Activated naive CD4-positive, alpha-beta T cell treated with Interleukin-2 at 50 U/mL for 16 hours (primary cell): ENCODE measurements at regions not wholly inside any gene's neighbourhood (a gene's known extent, or its start where the extent isn't known, plus 50 kb on each side); places are given as distances from the start of the nearest gene placed in this dataset.

Source experiments
- DNase-seq: peaks from one replicate; pipeline ENCODE4 v3.0.0-alpha.2; 2020

DNA sequence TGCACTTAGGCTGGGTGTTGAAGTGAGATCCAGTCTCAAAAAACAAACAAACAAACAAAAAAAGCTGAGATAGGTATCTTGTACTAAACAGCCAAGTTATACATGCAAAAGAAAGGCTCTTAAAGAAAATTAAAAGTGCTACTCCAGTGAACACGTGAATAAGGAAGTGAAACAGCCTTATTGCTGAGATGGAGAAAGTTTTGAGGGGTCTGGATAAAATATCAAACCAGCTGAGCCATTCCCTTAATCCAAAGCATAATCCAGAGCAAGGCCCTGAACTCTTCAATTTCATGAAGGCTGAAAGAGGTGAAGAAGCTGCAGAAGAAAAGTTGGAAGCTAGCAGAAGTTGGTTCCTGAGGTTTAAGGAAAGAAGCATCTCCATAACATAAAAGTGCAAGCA, 360.5 kb upstream of the DAB1 start:
- DNase-seq, result no peak

DNA sequence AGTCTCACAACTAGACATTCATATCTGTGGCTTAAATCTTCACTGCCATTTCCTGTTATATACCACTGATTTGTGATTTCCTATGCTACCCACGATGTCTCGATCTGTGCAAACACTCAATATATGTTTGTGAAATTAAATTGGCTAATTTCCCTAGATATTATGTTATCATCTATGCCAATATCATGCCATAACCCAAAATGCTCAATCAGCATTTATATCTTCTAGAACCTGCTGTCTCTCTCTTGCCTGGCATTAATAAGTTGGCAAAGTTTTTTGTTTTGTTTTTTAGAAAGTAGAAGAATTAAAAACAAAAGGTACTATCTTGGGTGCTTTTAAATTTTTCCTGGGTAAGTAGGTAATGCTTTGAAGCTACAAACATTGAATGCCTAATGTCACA, 358.5 kb upstream of the DAB1 start:
- DNase-seq, result no peak

GRCh38 chr1:57772580-57773195, 348.8 kb upstream of the DAB1 start:
- DNase-seq, result no peak

DNA sequence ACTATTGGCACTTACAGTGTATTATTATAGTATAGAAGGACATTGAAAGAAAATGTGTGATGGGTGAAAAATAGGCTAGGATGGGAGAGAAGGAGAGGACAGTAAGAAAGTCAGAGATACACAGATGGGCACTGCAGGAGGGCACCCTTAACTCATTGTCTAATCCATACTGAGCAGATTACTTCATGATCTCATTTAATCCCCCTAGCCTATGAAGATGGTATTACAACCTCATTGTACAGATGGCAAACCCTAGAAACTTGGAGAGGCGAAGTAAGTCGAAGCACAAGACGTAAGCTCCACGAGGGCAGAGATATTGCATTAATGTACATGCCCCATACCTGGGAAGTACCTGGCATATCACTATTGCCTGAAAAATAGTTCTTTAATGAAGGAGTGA, 346.9 kb upstream of the DAB1 start:
- DNase-seq, result no peak

DNA sequence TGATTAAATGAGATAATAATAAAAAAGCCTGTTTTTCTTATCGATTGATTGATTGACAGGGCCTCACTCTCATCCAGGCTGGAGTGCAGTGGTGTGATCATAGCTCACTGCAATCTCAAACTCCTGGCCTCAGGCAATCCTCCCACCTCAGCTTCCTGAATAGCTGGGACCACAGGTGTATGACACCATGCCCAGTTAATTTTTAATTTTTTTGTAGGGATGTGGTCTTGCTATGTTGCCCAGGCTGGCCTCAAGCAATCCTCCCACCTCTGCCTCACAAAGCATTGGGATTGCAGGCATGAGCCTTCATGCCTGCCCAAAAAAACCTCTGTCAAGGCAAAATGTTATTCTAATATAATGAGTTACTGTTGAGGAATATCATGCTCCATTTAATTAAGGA, 346.4 kb upstream of the DAB1 start:
- DNase-seq, result no peak

DNA sequence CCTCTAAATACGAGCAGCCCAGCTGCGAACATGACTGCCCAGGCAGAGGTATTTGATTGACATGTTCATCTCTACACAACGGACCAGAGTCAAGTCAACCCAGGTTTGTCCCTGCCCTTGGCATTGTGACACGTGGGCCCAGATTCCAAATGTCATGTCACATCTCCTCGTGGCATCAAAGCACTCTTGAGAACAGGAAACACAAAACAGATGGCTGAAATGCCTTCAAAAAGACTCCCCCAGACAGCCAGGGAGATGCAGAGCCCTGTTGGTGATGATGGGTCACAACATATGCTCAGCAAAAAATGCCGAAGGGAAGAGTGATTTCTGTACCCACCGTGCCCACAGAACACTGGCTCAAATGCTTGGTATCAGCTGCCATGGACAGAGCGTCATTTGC, 337.8 kb upstream of the DAB1 start:
- DNase-seq, result no peak

DNA sequence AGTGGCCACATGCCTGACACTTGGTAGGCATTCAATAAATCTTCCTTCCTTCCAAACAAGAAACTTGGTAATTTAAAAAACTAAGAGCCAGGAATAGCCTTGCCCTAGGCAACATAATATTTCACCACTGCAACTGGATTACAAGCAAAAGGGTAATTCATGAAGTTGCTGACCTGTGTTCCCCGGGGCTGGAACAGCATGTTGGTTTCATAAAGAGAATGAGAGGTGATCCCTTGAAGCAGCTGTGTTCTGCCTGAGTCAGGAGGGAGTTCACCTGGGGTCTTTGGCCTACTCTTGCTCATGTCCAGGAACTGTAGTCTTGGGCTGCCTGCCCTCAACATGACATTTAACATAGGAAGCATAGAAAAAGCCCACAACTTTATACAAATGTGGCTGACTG, 329.0 kb upstream of the DAB1 start:
- no peak for DNase-seq

DNA sequence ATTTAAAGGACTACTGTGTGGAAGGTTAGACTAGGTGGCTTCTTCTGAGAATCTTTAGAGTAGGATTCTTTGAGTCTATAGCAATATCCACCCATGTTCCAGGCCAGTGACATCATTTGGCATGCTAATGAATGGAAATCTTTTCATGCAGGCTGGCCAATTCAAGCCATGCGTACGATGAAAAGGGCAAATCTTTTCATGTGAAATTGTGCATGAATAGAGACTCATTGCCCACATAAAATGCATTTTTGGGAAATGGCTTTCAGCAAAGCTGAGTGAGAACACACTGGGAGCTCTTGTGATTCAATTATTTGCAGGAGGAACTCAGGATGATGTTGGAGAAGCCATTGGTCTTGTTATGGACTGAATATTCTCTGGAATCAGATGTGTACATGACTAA, 324.9 kb upstream of the DAB1 start:
- no peak for DNase-seq

GRCh38 chr1:57747818-57748217, 324.0 kb upstream of the DAB1 start:
- no peak for DNase-seq

DNA sequence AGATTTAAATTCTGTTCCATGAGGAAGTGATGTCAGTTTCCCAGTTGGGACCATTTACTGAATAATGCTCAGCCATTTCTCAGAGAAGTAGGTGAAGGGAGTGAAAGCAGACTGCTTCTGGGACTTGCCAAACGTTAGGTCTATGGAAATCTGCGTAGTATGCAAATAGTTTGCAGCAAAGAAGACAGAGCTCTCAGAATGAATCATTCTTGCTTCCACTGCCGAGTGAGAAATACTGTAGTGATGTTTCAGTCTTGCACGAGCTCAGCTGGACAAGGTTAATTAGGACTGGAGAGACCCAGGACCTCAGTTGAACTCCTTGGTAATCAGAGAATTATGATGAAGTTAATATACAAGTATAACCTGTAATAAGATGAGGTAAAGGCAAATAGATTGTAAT, 317.7 kb upstream of the DAB1 start:
- DNase-seq, result no peak

DNA sequence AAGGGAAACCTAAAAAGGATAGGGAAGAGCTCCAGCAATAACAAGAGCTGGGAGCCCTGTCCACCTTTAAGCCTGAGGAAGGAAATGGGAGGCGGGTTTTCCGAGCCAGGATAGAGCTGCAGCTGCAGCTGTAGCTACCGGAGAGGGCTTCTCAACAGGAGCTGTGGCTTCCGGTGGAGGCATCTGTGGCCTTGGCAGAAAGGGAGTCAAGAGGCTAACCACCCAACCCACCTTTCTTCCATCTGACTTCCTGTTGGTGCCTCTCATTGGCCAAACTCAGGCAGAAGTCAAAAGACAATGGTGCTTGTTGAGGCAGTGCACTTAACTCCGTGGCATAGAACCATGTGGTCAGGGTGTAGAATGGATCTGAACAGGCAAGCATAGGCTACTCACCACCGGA, 313.1 kb upstream of the DAB1 start:
- no peak for DNase-seq

- no peak for DNase-seq
These were observed 305.3 kb upstream of the DAB1 start for GRCh38 chr1:57729181-57729580.

DNA sequence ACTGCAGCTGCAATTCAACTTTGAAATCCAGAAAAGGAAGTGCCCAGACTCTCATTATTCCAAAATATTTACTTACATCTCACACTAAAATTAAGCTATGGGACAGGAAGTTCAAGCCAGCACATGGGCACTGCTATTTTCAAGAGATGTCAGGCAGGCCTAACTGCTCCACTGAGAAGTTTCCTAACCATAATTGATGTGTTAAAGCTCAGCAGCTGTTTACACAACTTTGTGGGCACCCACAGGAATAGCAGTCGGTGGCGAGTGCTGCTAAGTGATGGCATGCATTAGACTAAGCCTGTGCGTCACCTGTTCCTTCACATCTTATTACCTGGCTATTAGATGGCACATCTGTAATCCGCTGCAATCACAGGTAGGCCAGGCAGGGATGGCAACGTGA, 303.3 kb upstream of the DAB1 start:
- no peak for DNase-seq

DNA sequence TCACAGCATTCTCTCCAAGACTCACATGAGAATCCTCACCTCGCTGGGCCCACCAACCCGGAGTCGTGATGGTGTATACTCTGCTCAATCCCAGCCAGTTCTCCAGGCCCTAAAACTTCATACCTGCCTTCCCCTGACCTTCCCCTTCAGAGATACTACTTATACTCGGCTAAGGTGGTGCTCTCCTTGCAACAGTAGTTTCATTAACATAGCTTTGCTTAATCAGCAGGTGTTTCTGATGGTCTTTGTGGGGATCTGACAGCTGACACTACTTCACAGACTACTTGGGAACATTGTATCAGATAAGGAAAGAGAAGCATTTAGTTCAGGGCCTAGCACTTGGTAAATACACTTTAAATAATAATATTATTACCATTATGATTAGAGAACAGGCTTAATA, 301.5 kb upstream of the DAB1 start:
- DNase-seq, result no peak

GRCh38 chr1:57724535-57724934, 300.7 kb upstream of the DAB1 start:
- no peak for DNase-seq

DNA sequence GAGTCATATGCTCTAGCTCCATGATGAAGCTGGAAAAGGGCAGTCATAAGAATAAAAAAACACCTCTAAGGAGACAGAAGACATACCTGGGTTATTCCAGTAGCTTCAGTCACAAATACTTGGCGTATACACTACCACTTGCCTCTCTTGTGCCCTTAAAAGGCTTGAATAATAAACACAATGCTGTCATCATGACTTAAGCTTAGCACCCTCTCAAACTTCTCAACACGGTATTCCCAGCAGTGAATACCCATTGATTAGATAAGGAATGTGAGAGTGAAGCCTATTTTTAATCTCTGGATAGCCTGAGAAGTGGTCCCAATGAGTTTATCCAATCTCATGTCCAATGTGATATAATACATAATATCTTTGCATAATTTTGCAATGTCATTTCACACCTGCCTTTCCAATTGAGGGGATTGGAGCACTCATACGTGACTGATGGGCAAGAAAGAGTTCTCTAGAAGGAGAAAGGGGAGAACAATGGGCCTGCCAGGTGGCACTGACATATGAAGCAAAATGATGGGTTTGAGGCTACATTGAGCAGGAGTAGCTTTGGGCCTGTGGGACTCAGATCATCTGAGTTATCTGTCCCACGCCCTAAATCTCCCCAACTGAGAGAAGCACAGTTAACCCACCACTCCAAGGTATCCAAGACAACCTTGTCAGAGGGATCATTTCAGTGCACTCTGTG, 298.6 kb upstream of the DAB1 start:
- DNase-seq, result no peak

- no peak for DNase-seq
These were observed 297.1 kb upstream of the DAB1 start for GRCh38 chr1:57721001-57721400.

- DNase-seq, result no peak
These were observed 295.4 kb upstream of the DAB1 start for GRCh38 chr1:57719274-57719673.

DNA sequence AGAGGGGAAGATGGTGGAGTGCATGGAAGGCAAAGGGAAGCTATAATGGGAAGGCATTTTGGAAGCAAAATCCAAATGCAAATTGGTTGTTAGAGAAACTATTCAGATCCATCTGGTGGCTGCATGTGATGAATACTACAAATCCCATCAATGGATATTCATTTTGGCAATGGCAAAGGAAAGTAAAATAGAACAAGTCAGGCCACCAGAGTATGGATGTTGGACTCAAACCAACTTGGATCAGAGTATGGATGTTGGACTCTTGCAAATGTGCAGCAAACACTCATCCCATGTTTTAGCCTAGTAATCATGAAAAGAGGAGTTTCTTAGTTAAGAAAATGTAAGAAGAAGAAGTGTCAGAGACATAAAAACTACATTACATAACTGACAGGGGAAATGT, 289.6 kb upstream of the DAB1 start:
- no peak for DNase-seq

GRCh38 chr1:57712846-57713245, 289.0 kb upstream of the DAB1 start:
- DNase-seq, result no peak

DNA sequence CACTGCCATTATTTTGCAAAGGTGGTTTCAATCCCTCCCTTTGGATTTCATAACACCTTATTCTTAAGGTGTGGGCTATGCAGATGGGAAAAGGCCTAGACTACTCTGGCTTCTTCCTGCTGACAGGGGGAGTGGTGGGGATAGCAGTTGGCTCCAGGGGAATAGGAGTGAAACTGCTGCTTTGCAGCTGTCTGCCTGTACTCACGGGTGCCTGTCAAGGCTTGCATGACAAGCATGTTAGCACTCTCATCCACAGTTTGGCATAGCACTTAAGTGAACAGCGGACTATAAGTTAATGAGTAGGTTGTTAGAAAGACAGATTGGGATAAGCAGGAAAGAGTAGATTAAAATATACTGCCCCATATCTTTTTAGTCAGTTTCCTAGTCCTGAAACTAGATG, 287.5 kb upstream of the DAB1 start:
- DNase-seq, result no peak

DNA sequence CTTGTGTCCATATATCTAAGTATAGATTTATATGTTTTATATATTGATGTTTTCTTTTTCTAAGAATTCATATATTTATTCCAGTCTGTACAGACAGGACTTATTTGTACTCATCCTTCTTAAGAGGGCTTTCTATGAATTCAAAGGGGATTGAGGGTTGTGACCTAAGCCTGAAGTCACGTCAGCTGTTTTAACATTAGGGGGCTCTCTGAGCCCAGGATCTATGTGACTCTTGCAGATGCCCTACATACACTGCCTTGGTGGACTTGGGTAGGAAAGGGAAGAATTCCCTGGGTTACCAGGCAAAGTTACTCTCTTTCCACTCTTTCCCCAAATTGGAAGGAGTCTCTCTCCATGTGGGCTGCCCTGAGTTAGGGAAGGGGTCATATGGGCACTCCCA, 283.8 kb upstream of the DAB1 start:
- no peak for DNase-seq

- no peak for DNase-seq
These were observed 281.0 kb upstream of the DAB1 start for GRCh38 chr1:57704811-57705210.

DNA sequence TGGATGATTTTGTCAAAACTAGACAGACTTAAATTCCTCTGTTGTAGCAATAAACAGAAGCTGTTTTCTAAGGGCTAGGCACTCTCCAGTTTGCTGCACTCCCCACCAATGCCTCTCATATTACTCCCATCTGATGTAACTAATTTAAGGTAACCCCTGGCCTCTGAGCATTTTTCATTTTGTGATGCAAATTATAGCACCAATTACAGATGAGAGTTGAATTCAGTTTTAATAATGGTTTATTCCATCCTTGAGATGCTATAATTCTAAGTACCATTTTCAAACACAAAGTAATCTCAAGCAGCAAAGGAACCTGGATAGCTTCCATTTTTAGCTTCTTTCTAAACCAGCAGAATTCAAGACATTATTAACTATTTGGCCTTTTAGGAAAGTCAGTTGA, 280.4 kb upstream of the DAB1 start:
- DNase-seq, result no peak

DNA sequence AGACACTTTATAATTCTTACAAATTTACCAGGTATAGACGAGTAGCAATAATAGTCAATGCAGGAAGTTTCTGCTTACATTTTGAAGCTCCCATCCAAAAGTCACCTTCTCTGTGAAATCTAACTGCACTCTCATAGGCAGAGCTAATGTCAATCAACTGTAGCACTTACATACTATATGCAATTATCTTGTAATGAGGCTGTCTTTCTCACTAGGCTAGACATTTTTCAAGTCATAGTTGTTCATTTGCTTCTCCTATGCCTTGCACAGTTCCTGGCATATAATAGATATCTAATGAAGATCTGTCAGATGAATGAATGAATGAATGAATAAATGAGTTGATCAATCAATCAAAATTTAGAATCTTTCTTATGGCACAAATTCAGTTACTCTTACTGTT, 273.0 kb upstream of the DAB1 start:
- DNase-seq, result no peak
